ENCODE measurements at regions not wholly inside any gene's neighbourhood (a gene's known extent, or its start where the extent isn't known, plus 50 kb on each side); places are given as distances from the start of the nearest gene placed in this dataset.
A peak's percentile ranks its signal among the peaks of the same experiment; 100 is the strongest.

DNA sequence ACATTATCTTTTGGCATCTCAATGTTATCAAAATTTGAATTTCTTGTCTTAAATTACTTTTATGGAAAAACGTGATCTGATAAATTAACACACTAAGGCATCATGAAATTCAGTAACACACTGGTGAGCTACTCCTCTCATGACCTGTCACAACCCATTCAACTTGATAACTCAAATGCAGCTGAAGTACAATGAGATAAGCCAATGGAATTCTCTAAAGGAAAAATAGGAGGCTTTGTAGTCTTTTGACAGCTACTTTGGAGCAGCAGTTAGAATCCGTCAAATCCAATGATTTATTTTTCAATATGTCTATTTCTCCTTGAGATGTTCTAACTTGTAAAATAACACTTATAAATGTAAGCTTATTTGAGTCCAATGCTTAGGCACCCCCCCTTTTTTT, 1029.4 kb downstream of the TRHDE start:
- H3K27ac ChIP-seq, result no peak overlapping the region
- no peaks in the 10 kb centered on the region for H3K9me3 ChIP-seq
- no peaks in the 10 kb centered on the region for H3K27me3 ChIP-seq
- H3K4me1 ChIP-seq, result no peaks in the 10 kb centered on the region
- WGBS (ENCODE audit: insufficient coverage, low coverage, low lambda C conversion rate, missing lambda C conversion rate), result 72% methylated on average over 2 of the region's 2 CpGs
- no peak for TF ChIP-seq POLR2A (IDR thresholded peaks at IDR 0.05)
- TF ChIP-seq CTCF (IDR thresholded peaks at IDR 0.05), result no peak
- ATAC-seq, result no peak
- intact Hi-C loops (cut with DNase I), result no loop called here
- DNase-seq, result no peak
- H3K4me3 ChIP-seq, result no peak overlapping the region
- no peaks in the 10 kb centered on the region for H3K36me3 ChIP-seq

- TF ChIP-seq POLR2A (IDR thresholded peaks at IDR 0.05), result no peak
- no peak for TF ChIP-seq CTCF (IDR thresholded peaks at IDR 0.05)
- no peak for ATAC-seq
- no peaks in the 10 kb centered on the region for H3K36me3 ChIP-seq
- 68% methylated on average over 2 of the region's 2 CpGs for WGBS (ENCODE audit: insufficient coverage, low coverage, low lambda C conversion rate, missing lambda C conversion rate)
- intact Hi-C loops (cut with DNase I), result no loop called here
- no peak for DNase-seq
- H3K4me1 ChIP-seq, result no peaks in the 10 kb centered on the region
- H3K27me3 ChIP-seq, result no peaks in the 10 kb centered on the region
- no peaks in the 10 kb centered on the region for H3K9me3 ChIP-seq
- no peak overlapping the region for H3K27ac ChIP-seq
- H3K4me3 ChIP-seq, result no peak overlapping the region
Observed at GRCh38 chr12:73307260-73307659, 1035.1 kb downstream of the TRHDE start.

DNA sequence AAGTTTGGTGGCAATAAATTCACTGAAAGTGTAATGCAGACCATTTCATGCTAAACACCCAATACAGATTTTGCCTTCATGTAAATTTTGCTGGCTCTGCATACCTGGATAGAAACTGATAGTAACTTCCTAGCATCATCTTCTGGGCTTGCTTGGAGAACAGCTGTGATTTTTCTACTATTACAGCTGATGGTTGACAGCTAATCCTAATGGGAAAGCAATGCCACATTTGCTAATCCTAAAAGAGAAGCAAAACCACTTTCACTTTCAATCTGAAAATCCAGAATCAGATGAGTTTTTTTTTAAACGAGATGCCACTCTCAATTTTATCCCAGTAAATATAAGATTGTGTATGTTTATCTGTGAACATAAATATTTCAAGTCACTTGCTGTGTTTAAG, 1035.9 kb downstream of the TRHDE start:
- H3K27ac ChIP-seq, result no peak overlapping the region
- no peak for DNase-seq
- H3K4me3 ChIP-seq, result peak overlapping the region; percentile 4 to 33 (median 21)
- no peaks in the 10 kb centered on the region for H3K9me3 ChIP-seq
- WGBS (ENCODE audit: insufficient coverage, low coverage, low lambda C conversion rate, missing lambda C conversion rate), result 3% methylated on average over 1 of the region's 1 CpG
- no peaks in the 10 kb centered on the region for H3K36me3 ChIP-seq
- TF ChIP-seq CTCF (IDR thresholded peaks at IDR 0.05) (no peak), POLR2A (IDR thresholded peaks at IDR 0.05) (no peak)
- H3K4me1 ChIP-seq, result no peaks in the 10 kb centered on the region
- intact Hi-C loops (cut with DNase I), result no loop called here
- no peaks in the 10 kb centered on the region for H3K27me3 ChIP-seq
- ATAC-seq, result peak; percentile 56 to 89 (median 66)

- Histone ChIP-seq H3K36me3 (no peaks in the 10 kb centered on the region), H3K27ac (no peak overlapping the region), H3K27me3 (no peaks in the 10 kb centered on the region), H3K9me3 (no peaks in the 10 kb centered on the region), H3K4me3 (no peak overlapping the region), H3K4me1 (no peaks in the 10 kb centered on the region)
- WGBS (ENCODE audit: insufficient coverage, low coverage, low lambda C conversion rate, missing lambda C conversion rate), result 17% methylated on average over 1 of the region's 1 CpG
- TF ChIP-seq POLR2A (IDR thresholded peaks at IDR 0.05), result no peak
- TF ChIP-seq CTCF (IDR thresholded peaks at IDR 0.05), result no peak
- intact Hi-C loops (cut with DNase I), result no loop called here
- ATAC-seq (peak; percentile 36 to 97 (median 58)), DNase-seq (no peak)
Observed at GRCh38 chr12:73308747-73309146, 1036.6 kb downstream of the TRHDE start.

GRCh38 chr12:73321319-73321718, 1049.1 kb downstream of the TRHDE start:
- no peak for DNase-seq
- H3K27me3 ChIP-seq, result no peaks in the 10 kb centered on the region
- intact Hi-C loops (cut with DNase I), result no loop called here
- H3K4me1 ChIP-seq, result no peaks in the 10 kb centered on the region
- no peaks in the 10 kb centered on the region for H3K36me3 ChIP-seq
- no peak overlapping the region for H3K27ac ChIP-seq
- WGBS (ENCODE audit: insufficient coverage, low coverage, low lambda C conversion rate, missing lambda C conversion rate), result no CpG with 5 or more reads among the region's 1 CpG
- TF ChIP-seq POLR2A (IDR thresholded peaks at IDR 0.05) (no peak), CTCF (IDR thresholded peaks at IDR 0.05) (no peak)
- H3K4me3 ChIP-seq, result no peak overlapping the region
- no peaks in the 10 kb centered on the region for H3K9me3 ChIP-seq
- peak in 1 of 4 donors; percentile 13 for ATAC-seq
